AG08396 (cell line): ENCODE measurements at regions not wholly inside any gene's neighbourhood (a gene's known extent, or its start where the extent isn't known, plus 50 kb on each side); places are given as distances from the start of the nearest gene placed in this dataset.
A peak's percentile ranks its signal among the peaks of the same experiment; 100 is the strongest.

Experiments used
- DNase-seq: peaks from one replicate; pipeline ENCODE4 v3.0.0; 2012; ENCODE audit warnings: low spot score, mixed read lengths

- DNase-seq: peak; percentile 81
These were observed 203.7 kb downstream of the ABHD5 start for GRCh38 chr3:43894176-43895049.

GRCh38 chr3:43895573-43895972 lies 204.8 kb downstream of the ABHD5 start:
- no peak for DNase-seq

GRCh38 chr3:43902415-43902814 lies 211.7 kb downstream of the ABHD5 start:
- no peak for DNase-seq

- no peak for DNase-seq
These were observed 214.4 kb downstream of the ABHD5 start for GRCh38 chr3:43905157-43905556.

- no peak for DNase-seq
These were observed 216.2 kb downstream of the ABHD5 start for GRCh38 chr3:43906849-43907507.

- no peak for DNase-seq
These were observed 216.7 kb downstream of the ABHD5 start for GRCh38 chr3:43907508-43907858.

- DNase-seq: no peak
These were observed 217.7 kb downstream of the ABHD5 start for GRCh38 chr3:43908456-43908855.

- DNase-seq: no peak
These were observed 218.4 kb downstream of the ABHD5 start for GRCh38 chr3:43909149-43909548.

- DNase-seq: no peak
These were observed 220.0 kb downstream of the ABHD5 start for GRCh38 chr3:43910750-43911149.

GRCh38 chr3:43913036-43913948 lies 222.6 kb downstream of the ABHD5 start:
- no peak for DNase-seq

GRCh38 chr3:43914269-43914668 lies 223.5 kb downstream of the ABHD5 start:
- no peak for DNase-seq

- no peak for DNase-seq
These were observed 224.8 kb downstream of the ABHD5 start for GRCh38 chr3:43915546-43915945.

- DNase-seq: no peak
These were observed 226.6 kb downstream of the ABHD5 start for GRCh38 chr3:43917361-43917760.

GRCh38 chr3:43919029-43919428 lies 228.3 kb downstream of the ABHD5 start:
- DNase-seq: no peak

GRCh38 chr3:43921056-43921648 lies 230.4 kb downstream of the ABHD5 start:
- DNase-seq: no peak

GRCh38 chr3:43922374-43922773 lies 231.6 kb downstream of the ABHD5 start:
- no peak for DNase-seq

- no peak for DNase-seq
These were observed 232.6 kb downstream of the ABHD5 start for GRCh38 chr3:43923104-43923882.

GRCh38 chr3:43926055-43926454 lies 235.3 kb downstream of the ABHD5 start:
- DNase-seq: no peak

- DNase-seq: no peak
These were observed 242.2 kb downstream of the ABHD5 start for GRCh38 chr3:43932921-43933320.

GRCh38 chr3:43948013-43948412 lies 257.3 kb downstream of the ABHD5 start:
- DNase-seq: no peak

- no peak for DNase-seq
These were observed 258.9 kb downstream of the ABHD5 start for GRCh38 chr3:43949594-43949993.
